ENCODE measurements at regions not wholly inside any gene's neighbourhood (a gene's known extent, or its start where the extent isn't known, plus 50 kb on each side); places are given as distances from the start of the nearest gene placed in this dataset.

- no peak overlapping the region for H3K4me3 ChIP-seq (ENCODE audit: low read length)
- TF ChIP-seq ZNF274 (IDR thresholded peaks at IDR 0.05; ENCODE audit: low read depth, low read length) = no peak
Observed at GRCh38 chr19:30154410-30154809, 212.4 kb downstream of the URI1 start.

- H3K4me3 ChIP-seq (ENCODE audit: low read length) = no peak overlapping the region
- TF ChIP-seq ZNF274 (IDR thresholded peaks at IDR 0.05; ENCODE audit: low read depth, low read length) = no peak
Observed at GRCh38 chr19:30155381-30156200, 213.6 kb downstream of the URI1 start.

GRCh38 chr19:30156646-30157045 is 214.6 kb downstream of the URI1 start:
- no peak overlapping the region for H3K4me3 ChIP-seq (ENCODE audit: low read length)
- TF ChIP-seq ZNF274 (IDR thresholded peaks at IDR 0.05; ENCODE audit: low read depth, low read length) = no peak

- TF ChIP-seq ZNF274 (IDR thresholded peaks at IDR 0.05; ENCODE audit: low read depth, low read length) = no peak
- no peak overlapping the region for H3K4me3 ChIP-seq (ENCODE audit: low read length)
Observed at GRCh38 chr19:30158067-30158892, 213.9 kb upstream of the ZNF536 start.

GRCh38 chr19:30158893-30159245 is 213.3 kb upstream of the ZNF536 start:
- no peak overlapping the region for H3K4me3 ChIP-seq (ENCODE audit: low read length)
- no peak for TF ChIP-seq ZNF274 (IDR thresholded peaks at IDR 0.05; ENCODE audit: low read depth, low read length)

- TF ChIP-seq ZNF274 (IDR thresholded peaks at IDR 0.05; ENCODE audit: low read depth, low read length) = no peak
- H3K4me3 ChIP-seq (ENCODE audit: low read length) = no peak overlapping the region
Observed at GRCh38 chr19:30159636-30160035, 212.5 kb upstream of the ZNF536 start.

- no peak overlapping the region for H3K4me3 ChIP-seq (ENCODE audit: low read length)
- TF ChIP-seq ZNF274 (IDR thresholded peaks at IDR 0.05; ENCODE audit: low read depth, low read length) = no peak
Observed at GRCh38 chr19:30160426-30160825, 211.8 kb upstream of the ZNF536 start.

GRCh38 chr19:30161021-30161655 is 211.0 kb upstream of the ZNF536 start:
- TF ChIP-seq ZNF274 (IDR thresholded peaks at IDR 0.05; ENCODE audit: low read depth, low read length) = no peak
- H3K4me3 ChIP-seq (ENCODE audit: low read length) = no peak overlapping the region

GRCh38 chr19:30161770-30162169 is 210.4 kb upstream of the ZNF536 start:
- no peak for TF ChIP-seq ZNF274 (IDR thresholded peaks at IDR 0.05; ENCODE audit: low read depth, low read length)

GRCh38 chr19:30162718-30163117 is 209.5 kb upstream of the ZNF536 start:
- TF ChIP-seq ZNF274 (IDR thresholded peaks at IDR 0.05; ENCODE audit: low read depth, low read length) = no peak
- H3K4me3 ChIP-seq (ENCODE audit: low read length) = no peak overlapping the region

More at GRCh38 chr19:30161770-30162169, 210.4 kb upstream of the ZNF536 start:
- H3K4me3 ChIP-seq (ENCODE audit: low read length) = no peak overlapping the region

- no peak for TF ChIP-seq ZNF274 (IDR thresholded peaks at IDR 0.05; ENCODE audit: low read depth, low read length)
- no peak overlapping the region for H3K4me3 ChIP-seq (ENCODE audit: low read length)
Observed at GRCh38 chr19:30163663-30164062, 208.5 kb upstream of the ZNF536 start.

GRCh38 chr19:30165228-30165813 is 206.9 kb upstream of the ZNF536 start:
- TF ChIP-seq ZNF274 (IDR thresholded peaks at IDR 0.05; ENCODE audit: low read depth, low read length) = no peak

GRCh38 chr19:30167206-30167868 is 204.8 kb upstream of the ZNF536 start:
- no peak for TF ChIP-seq ZNF274 (IDR thresholded peaks at IDR 0.05; ENCODE audit: low read depth, low read length)
- H3K4me3 ChIP-seq (ENCODE audit: low read length) = no peak overlapping the region

More at GRCh38 chr19:30165228-30165813, 206.9 kb upstream of the ZNF536 start:
- no peak overlapping the region for H3K4me3 ChIP-seq (ENCODE audit: low read length)
